Erythroblast (primary cell): ENCODE measurements at regions not wholly inside any gene's neighbourhood (a gene's known extent, or its start where the extent isn't known, plus 50 kb on each side); places are given as distances from the start of the nearest gene placed in this dataset.

Source experiments
- GATA1 ChIP-seq: IDR thresholded peaks from 2 replicates; pipeline ENCODE4 v1.6.1; 2011; ENCODE audit warnings: low read depth, mild to moderate bottlenecking, control low read depth, low read length, moderate library complexity
- POLR2A ChIP-seq: IDR thresholded peaks from 2 replicates; pipeline ENCODE4 v1.6.1; 2011; ENCODE audit warnings: mild to moderate bottlenecking, low read length

DNA sequence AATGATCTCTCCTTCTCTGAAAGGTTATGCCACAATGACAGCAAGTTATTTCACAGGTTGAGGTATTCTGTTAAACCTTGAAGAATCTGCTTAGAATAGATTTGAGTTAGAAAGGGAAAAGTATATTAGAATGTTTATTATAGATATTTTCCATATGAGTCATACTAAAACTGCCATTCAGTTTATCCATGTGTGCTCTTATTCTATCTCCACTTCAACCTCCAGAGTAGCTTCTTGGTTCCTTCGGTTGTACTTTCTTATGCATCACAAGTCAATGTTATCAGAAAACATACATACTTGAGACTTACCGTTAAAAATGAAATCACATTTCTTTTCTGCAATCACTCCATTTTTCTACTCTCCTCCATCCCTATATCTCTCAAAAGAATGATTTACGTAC, 197.7 kb downstream of the BCAT1 start:
- TF ChIP-seq POLR2A = no peak
- no peak for TF ChIP-seq GATA1
